CD14-positive monocyte (primary cell): ENCODE measurements at regions not wholly inside any gene's neighbourhood (a gene's known extent, or its start where the extent isn't known, plus 50 kb on each side); places are given as distances from the start of the nearest gene placed in this dataset.

ENCODE experiments used
- DNase-seq, 3 donors: peaks; one replicate each; pipeline ENCODE4 v3.0.0-alpha.2; 2011 to 2022
- H2AFZ ChIP-seq: 2 replicates; pipeline ENCODE4 v1.6.0; 2012; ENCODE audit warnings: mild to moderate bottlenecking, low read depth, low read length, inconsistent platforms; ENCODE audit not compliant: insufficient read depth, poor library complexity, severe bottlenecking
- H3K27ac ChIP-seq, 2 donors: 1 replicate in 1 of 2; 2 replicates in 1 of 2; pipeline ENCODE4 v1.5.1; 2012 to 2013; ENCODE audit warnings: low read length in 2 of 2, control low read depth in 1 of 2, inconsistent platforms in 1 of 2, low read depth in 1 of 2, mild to moderate bottlenecking in 1 of 2
- H3K27me3 ChIP-seq, 2 donors: one replicate each; pipeline versions ENCODE4 v1.6.0 to v1.6.1; 2011 to 2013; ENCODE audit warnings: low read length in 2 of 2; ENCODE audit not compliant: control insufficient read depth in 2 of 2, insufficient read depth in 2 of 2
- H3K36me3 ChIP-seq, 2 donors: replicated peaks in 1 of 2; 1 replicate in 1 of 2; 2 replicates in 1 of 2; pipeline versions ENCODE4 v1.5.1 to v1.6.1; 2012 to 2013; ENCODE audit warnings: low read length in 2 of 2, control low read depth in 1 of 2, inconsistent platforms in 1 of 2, mild to moderate bottlenecking in 1 of 2; ENCODE audit not compliant: insufficient read depth in 2 of 2, control insufficient read depth in 1 of 2
- H3K4me1 ChIP-seq, 2 donors: 1 replicate in 1 of 2; 2 replicates in 1 of 2; pipeline versions ENCODE4 v1.5.1 to v1.6.1; 2012 to 2013; ENCODE audit warnings: low read length in 2 of 2, control low read depth in 1 of 2, inconsistent platforms in 1 of 2, mild to moderate bottlenecking in 1 of 2, moderate library complexity in 1 of 2; ENCODE audit not compliant: insufficient read depth in 2 of 2, control insufficient read depth in 1 of 2
- H3K4me2 ChIP-seq: replicated peaks from 2 replicates; pipeline ENCODE3; 2012; ENCODE audit warnings: low read length, moderate library complexity, mild to moderate bottlenecking; ENCODE audit not compliant: poor library complexity, severe bottlenecking; ENCODE audit errors: extremely low read depth
- H3K4me3 ChIP-seq, 3 experiments: fragments of 200-600 bp in 1 of 3; sonication (generic) in 1 of 3; replicated peaks in 1 of 3; 1 replicate in 2 of 3; 2 replicates in 1 of 3; pipeline ENCODE4 v1.5.1; 2011 to 2013; ENCODE audit warnings: low read length in 3 of 3, mild to moderate bottlenecking in 3 of 3, control low read depth in 2 of 3, low read depth in 2 of 3, inconsistent platforms in 1 of 3, moderate library complexity in 1 of 3
- H3K79me2 ChIP-seq: 2 replicates; pipeline ENCODE4 v1.6.0; 2012; ENCODE audit warnings: mild to moderate bottlenecking, control low read depth, inconsistent platforms, low read length, moderate library complexity; ENCODE audit not compliant: insufficient read depth
- H3K9ac ChIP-seq: 2 replicates; pipeline ENCODE4 v1.6.0; 2017; ENCODE audit warnings: low read length, mild to moderate bottlenecking; ENCODE audit not compliant: insufficient read depth, poor library complexity, severe bottlenecking
- H3K9me3 ChIP-seq, 2 donors: replicated peaks in 1 of 2; 1 replicate in 1 of 2; 2 replicates in 1 of 2; pipeline versions ENCODE4 v1.5.1 to v1.6.1; 2012 to 2013; ENCODE audit warnings: low read length in 2 of 2, control low read depth in 1 of 2; ENCODE audit not compliant: control insufficient read depth in 1 of 2, insufficient read depth in 1 of 2
- H4K20me1 ChIP-seq: 2 replicates; pipeline ENCODE4 v1.6.0; 2012; ENCODE audit warnings: mild to moderate bottlenecking, low read length, control low read depth, moderate library complexity; ENCODE audit not compliant: insufficient read depth
- H3K27ac Mint-ChIP-seq, 7 donors: one replicate each; pipeline ENCODE4 v1.8.0; 2020; ENCODE audit warnings: mild to moderate bottlenecking in 7 of 7, mixed read lengths in 7 of 7, moderate library complexity in 6 of 7, inconsistent platforms in 2 of 7
- H3K27me3 Mint-ChIP-seq, 3 donors: one replicate each; pipeline ENCODE4 v1.8.0; 2021 to 2022; ENCODE audit warnings: low read depth in 3 of 3, mild to moderate bottlenecking in 3 of 3, mixed read lengths in 3 of 3, moderate library complexity in 3 of 3, inconsistent platforms in 1 of 3
- H3K36me3 Mint-ChIP-seq, 2 donors: one replicate each; pipeline ENCODE4 v1.8.0; 2020; ENCODE audit warnings: mixed read lengths in 2 of 2, inconsistent platforms in 1 of 2, mild to moderate bottlenecking in 1 of 2
- H3K4me1 Mint-ChIP-seq: one replicate; pipeline ENCODE4 v1.8.0; 2020; ENCODE audit warnings: mild to moderate bottlenecking, mixed read lengths
- H3K4me3 Mint-ChIP-seq, 2 donors: one replicate each; pipeline ENCODE4 v1.8.0; 2020; ENCODE audit warnings: mild to moderate bottlenecking in 2 of 2, mixed read lengths in 2 of 2, moderate library complexity in 1 of 2
- H3K9me3 Mint-ChIP-seq, 7 donors: one replicate each; pipeline ENCODE4 v1.8.0; 2020 to 2022; ENCODE audit warnings: mixed read lengths in 7 of 7, mild to moderate bottlenecking in 6 of 7, moderate library complexity in 6 of 7, inconsistent platforms in 2 of 7
- CTCF ChIP-seq: fragments of 200-600 bp; IDR thresholded peaks from one replicate; pipeline ENCODE4 v1.8.0; 2022; ENCODE audit warnings: antibody characterized with exemption, mild to moderate bottlenecking
- WGBS: methylation state at CpG from one replicate; pipeline ENCODE4 v1.1.5; 2013; ENCODE audit warnings: missing lambda C conversion rate; ENCODE audit not compliant: insufficient coverage; 5-methylcytosine and 5-hydroxymethylcytosine counted together
- intact Hi-C, 2 donors: fragments of 100-400 bp; cut with micrococcal nuclease; formaldehyde crosslinking; loops; one replicate each; pipeline versions ENCODE4 v1.15.0 to v1.15.1; 2023

GRCh38 chr1:169003864-169004516 lies 102.5 kb upstream of the ATP1B1 start:
- Histone ChIP-seq H3K9me3 (no peaks in the 10 kb centered on the region), H3K4me1 (no peaks in the 10 kb centered on the region), H3K79me2 (no peaks in the 10 kb centered on the region), H3K4me2 (no peak overlapping the region), H4K20me1 (no peaks in the 10 kb centered on the region), H3K27ac (no peak overlapping the region), H3K9ac (no peak overlapping the region), H3K36me3 (no peaks in the 10 kb centered on the region), H3K4me3 (no peak overlapping the region), H3K27me3 (no peaks in the 10 kb centered on the region), H2AFZ (no peak overlapping the region)
- Mint-ChIP-seq H3K9me3 (peaks cover 0 to 3% (median 0%) of the 10 kb centered on the region in 7 donors), H3K4me3 (no peak overlapping the region), H3K27me3 (peaks cover 2 to 3% (median 2%) of the 10 kb centered on the region in 3 donors), H3K4me1 (no peaks in the 10 kb centered on the region), H3K36me3 (no peaks in the 10 kb centered on the region), H3K27ac (no peak overlapping the region)
- intact Hi-C loops = no loop called here
- no peak for TF ChIP-seq CTCF
- no CpG with 5 or more reads among the region's 1 CpG for WGBS
- no peak for DNase-seq

- no peak overlapping the region for H3K27ac ChIP-seq
- no peak for DNase-seq
- no peaks in the 10 kb centered on the region for H3K9me3 ChIP-seq
- H3K4me2 ChIP-seq = no peak overlapping the region
- Mint-ChIP-seq H3K4me3 (peak overlapping the region in 1 of 2 donors; percentile 2), H3K27ac (no peak overlapping the region), H3K36me3 (no peaks in the 10 kb centered on the region), H3K27me3 (peaks cover 2 to 3% (median 2%) of the 10 kb centered on the region in 3 donors), H3K9me3 (no peaks in the 10 kb centered on the region), H3K4me1 (no peaks in the 10 kb centered on the region)
- no peak for TF ChIP-seq CTCF
- no peaks in the 10 kb centered on the region for H3K79me2 ChIP-seq
- no peaks in the 10 kb centered on the region for H3K27me3 ChIP-seq
- H3K4me1 ChIP-seq = no peaks in the 10 kb centered on the region
- H2AFZ ChIP-seq = no peak overlapping the region
- H4K20me1 ChIP-seq = no peaks in the 10 kb centered on the region
- no peaks in the 10 kb centered on the region for H3K36me3 ChIP-seq
- WGBS = no CpG with 5 or more reads among the region's 4 CpGs
- H3K9ac ChIP-seq = no peak overlapping the region
- intact Hi-C loops = no loop called here
- no peak overlapping the region for H3K4me3 ChIP-seq
These were observed 100.7 kb upstream of the ATP1B1 start for GRCh38 chr1:169005776-169006175.
